HG02678 (cell line): ENCODE measurements at regions not wholly inside any gene's neighbourhood (a gene's known extent, or its start where the extent isn't known, plus 50 kb on each side); places are given as distances from the start of the nearest gene placed in this dataset.

Experiments
- ATAC-seq: cut with Tn5 transposase; IDR thresholded peaks from one replicate; pipeline ENCODE4 v1.9.1; 2021; ENCODE audit warnings: mild to moderate bottlenecking, moderate library complexity; ENCODE audit not compliant: unreplicated experiment

DNA sequence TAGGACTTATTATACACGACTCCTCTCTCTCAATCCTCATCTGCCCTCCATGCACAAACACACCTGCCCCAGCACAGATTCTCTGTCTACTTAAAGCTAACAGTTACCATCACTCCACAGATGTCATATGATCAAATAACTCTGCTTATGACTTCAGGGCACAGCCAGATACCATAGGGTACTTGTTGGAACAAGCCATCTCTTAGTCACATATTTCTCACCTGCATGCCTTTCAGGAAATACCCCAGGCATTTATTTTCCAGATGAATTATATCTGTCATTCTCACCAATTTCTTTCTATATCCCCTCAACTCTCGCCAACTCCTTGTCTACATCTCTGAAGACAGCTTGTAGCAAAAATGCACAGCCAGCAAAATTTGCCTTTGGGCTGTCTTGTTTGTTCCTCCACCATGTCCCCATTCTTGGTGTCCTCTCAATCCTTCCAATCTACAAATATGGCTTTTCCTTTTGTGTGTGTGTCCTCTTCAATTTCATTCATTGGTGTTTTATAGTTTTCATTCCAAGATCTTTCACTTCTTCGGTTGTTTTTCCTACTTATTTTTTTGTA, 353.9 kb upstream of the CAMK1G start:
- no peak for ATAC-seq

- ATAC-seq: no peak
Measured at GRCh38 chr1:209230314-209230713, 353.2 kb upstream of the CAMK1G start.

- ATAC-seq: no peak
Measured at GRCh38 chr1:209231476-209232156, 351.9 kb upstream of the CAMK1G start.

DNA sequence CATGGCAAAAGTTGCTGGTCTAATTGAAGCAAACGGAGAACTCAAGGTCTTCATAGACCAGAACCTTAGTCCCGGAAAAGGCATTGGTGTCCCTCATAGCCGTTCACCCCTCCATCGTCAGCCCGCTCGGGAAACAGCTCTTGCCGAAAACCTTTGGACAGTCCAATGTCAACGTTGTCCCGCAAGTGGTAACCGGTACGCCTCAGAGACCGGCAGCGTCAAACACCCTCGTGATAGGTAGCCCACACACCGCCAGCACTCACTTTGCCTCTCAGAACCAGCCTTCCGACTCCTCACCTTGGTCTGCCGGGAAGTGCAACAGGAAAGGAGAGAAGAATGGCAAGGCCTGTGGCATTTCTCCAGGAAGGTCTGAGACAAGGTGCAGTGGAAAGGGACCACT, 351.3 kb upstream of the CAMK1G start:
- no peak for ATAC-seq

GRCh38 chr1:209232759-209233158, 350.8 kb upstream of the CAMK1G start:
- no peak for ATAC-seq

DNA sequence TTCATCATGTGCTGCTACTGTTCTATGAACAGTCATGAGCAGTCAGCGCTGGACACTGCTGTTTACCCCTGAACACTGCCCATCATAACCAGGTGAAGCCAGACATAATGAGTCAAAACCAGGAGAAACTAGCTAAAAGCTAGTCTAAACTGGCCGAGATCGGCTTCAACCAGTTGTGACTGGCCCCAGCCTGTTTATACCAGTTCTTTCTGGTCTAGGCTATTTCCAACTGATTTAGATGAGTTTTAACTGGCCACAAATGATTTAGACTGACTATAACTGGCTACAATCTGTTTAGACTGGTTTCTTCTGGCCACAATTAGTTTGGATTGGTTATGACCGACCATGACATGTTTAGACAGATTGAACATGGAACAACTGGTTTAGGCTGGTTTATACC, 348.3 kb upstream of the CAMK1G start:
- ATAC-seq: no peak

DNA sequence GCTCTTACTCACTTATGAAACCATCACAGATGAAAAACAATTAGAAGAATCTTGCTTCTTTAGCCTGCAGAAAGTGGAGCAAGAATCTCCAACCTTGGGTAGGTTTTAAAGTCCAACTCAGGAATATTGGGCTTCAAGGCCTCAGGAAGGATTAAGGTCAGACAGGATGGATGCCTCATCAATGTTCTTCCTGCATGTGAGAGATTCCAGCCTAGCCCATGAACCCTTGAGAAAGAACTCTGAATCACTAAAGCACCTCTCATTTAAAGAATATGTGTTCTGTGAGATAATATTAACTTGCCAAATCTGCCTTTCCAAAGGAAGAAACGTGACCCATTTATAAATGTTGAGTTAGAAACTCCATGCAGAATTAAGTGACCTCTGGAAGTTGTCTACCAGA, 345.2 kb upstream of the CAMK1G start:
- ATAC-seq: no peak

DNA sequence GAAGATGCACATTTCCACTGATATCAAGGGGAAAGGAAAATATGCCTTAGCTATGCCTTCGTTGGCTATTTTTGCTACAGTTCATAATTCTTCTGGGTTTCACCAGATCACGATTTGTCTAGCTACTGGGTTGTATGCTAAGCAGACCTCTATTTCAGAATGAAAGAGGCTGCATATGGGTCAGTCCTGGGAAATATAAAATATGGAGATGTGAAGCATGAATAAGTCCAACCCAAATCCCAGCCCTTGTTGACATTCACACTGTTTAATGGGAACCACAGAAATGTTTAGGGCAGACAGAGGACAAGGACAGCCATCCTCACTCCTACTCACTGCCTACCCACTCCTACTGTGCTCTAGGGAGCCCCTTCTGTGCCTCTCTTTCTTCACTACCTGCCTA, 343.2 kb upstream of the CAMK1G start:
- ATAC-seq: no peak

DNA sequence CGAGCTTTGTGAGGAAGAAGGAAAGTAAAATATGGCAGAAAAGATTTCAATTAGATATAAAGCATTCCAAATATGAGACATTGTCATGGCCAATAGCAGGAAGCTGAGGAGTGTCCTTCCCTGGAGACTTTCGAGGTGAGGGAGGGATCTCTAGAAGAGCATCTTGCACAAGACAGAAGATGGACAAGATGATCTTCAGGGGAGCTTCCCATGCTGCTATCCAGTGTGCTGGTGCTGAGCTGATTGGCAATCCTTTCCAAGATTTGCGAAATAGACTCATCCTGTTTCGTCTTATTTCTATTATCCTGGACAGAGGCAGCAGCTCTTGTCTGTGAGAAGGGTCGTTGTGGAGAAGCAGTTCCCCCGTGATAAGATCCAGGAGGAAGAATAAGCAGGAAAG, 342.0 kb upstream of the CAMK1G start:
- ATAC-seq: no peak

DNA sequence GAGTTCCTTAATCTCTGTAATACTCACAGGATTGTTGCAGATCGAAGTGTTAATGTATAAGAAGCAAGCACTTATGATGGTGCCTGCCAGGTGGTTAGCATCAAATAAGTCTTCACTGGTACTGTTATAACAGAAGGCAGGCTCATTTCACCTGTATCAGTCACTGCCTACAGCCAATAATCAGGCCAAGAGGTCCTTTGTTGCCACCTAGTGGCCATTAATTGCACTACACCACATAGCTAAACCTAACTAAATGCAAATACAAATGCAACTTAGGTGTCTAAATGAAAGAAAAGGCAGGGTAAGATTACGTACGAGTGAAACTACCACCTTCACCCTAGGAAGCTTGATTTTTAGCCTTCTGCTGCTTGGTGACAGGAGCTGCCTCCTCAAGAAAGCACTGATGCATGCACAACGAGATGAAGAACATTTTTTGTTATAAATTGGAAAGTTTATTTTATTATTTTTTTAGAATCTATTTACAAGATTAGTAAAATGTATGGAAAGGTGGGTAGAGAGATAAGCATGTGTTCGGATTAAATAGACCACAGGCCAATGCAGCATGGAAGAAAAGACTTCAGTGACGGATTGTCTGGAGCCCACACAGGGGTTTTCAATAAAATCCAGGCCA, 334.8 kb upstream of the CAMK1G start:
- peak; percentile 93 for ATAC-seq

- ATAC-seq: no peak
Measured at GRCh38 chr1:209249280-209249670, 334.2 kb upstream of the CAMK1G start.

- ATAC-seq: no peak
Measured at GRCh38 chr1:209249785-209250440, 333.6 kb upstream of the CAMK1G start.

DNA sequence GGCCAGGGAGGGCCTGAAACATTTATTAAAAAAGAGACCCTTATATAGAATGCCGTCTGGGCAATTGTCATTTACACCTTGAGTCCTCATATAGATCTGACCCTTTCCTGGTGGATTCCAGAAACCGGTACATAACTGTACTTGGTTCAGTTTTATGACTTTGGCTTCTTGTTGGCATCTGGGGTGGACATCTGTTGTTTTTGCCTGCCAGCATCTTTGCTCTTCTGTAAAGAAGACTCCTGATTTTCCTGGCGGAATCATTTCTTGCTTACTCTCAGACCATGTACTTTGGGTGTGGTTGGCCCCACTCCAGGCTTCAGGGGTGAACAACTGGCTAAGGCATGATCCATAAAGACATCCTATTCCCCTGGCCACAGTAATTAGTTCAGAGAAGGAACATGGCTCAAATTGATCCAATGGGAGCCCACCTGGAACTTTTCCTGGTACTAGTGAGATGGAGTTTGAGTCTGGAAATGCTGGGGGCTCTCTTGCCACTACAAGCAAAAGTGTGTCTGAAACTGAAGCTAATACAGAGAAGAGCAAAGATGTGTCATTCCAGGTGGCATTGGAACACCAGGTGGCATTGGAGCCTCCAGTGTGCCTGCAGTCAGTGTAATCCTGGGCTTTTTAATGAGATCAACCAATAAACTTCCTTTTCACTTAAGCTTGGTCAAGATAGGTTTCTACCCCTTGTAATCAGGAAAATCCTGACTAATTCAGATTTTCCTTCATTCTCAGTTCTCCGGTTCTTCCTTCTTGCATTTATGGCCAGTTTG, 332.5 kb upstream of the CAMK1G start:
- ATAC-seq: no peak

- no peak for ATAC-seq
Measured at GRCh38 chr1:209256766-209257350, 326.7 kb upstream of the CAMK1G start.

DNA sequence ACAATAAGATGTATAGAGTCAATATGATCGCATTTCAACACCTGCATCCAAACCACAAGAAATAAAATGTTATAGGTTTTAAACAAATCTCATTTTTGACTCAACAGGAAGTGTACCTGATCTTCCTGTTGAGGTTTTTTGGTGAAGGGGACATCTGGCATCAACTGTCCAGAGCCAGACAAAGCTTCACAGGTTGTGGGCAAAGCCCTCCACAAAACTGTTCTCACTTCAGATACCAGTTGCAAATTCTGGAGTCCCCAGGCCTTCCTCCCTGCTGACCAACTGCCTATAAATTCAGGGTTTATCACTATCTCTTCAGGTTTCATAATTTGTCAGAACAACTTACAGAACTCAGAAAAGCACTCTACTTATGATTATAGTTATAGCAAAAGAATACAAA, 326.1 kb upstream of the CAMK1G start:
- no peak for ATAC-seq

GRCh38 chr1:209260136-209260535, 323.4 kb upstream of the CAMK1G start:
- ATAC-seq: no peak

GRCh38 chr1:209262631-209263030, 320.9 kb upstream of the CAMK1G start:
- ATAC-seq: no peak

DNA sequence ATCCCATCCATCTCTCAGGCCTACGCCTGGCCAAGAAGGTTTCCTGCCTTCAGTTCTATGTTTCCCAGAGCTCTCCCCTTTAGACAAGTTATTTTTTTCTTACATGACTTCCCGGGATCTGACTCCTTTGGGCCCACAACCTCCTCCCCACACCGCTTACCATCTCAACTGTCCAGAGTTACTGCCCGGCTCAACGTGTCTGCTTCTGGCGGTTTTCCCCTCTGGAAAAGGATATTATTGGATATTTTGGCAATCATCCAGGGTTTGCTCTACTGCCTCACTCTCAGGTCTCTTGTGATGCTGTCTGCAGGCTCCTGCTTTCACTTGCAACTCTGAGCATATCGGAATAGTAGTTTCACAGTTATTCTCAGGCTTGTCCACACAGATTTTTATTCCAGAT, 318.2 kb upstream of the CAMK1G start:
- no peak for ATAC-seq

DNA sequence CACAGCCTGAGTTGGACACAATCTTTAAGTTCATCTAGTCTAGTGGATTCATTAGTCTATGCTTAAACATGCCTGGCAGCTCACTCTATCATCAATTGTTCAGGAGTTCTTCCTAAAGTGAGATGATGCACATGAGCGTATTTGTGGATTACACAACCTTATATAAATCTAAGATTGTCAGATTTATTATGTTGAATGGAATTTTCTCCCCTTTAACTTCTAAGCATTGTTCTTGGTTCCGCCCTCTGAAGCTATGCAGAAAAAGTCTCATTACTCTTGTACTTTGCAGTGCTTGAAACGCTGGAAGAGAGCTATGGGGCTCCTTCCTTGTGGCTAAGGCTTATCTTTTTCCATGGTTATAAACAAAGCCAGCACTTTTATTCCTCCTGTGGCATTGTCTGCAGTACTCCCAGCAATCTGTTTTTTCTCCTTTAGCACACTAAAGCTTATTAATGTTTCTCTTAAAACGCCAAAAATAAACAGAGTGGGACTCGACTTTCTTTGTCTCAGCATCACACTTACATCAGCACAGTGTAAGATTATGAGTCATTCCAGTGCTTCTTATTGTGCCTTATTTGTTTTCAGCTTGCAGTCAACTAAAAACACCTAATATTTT, 316.8 kb upstream of the CAMK1G start:
- no peak for ATAC-seq

GRCh38 chr1:209267968-209268367, 315.5 kb upstream of the CAMK1G start:
- no peak for ATAC-seq

DNA sequence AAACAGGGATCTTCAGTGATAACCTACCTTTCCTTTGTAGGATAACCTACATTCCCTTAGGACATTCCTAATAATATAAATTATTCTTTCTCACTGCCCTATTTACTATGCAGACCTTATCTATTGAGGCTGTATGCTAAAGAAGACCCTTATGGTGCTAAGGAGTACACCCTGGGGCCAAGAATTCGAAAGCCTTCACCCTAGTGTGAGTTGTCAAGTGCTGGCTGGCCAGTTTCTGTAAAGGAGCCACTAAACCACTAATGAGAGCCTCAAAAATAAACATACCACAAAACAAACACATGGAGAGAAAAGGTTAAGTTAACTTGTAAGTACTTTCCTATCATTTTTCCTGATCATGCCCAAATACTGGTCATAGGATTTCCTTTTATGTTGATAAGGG, 315.0 kb upstream of the CAMK1G start:
- no peak for ATAC-seq
